ELF-1 (cell line): ENCODE measurements at regions not wholly inside any gene's neighbourhood (a gene's known extent, or its start where the extent isn't known, plus 50 kb on each side); places are given as distances from the start of the nearest gene placed in this dataset.
"Not testable (repeated sequence)": the region's sequence is repeated elsewhere in the genome, so short reads cannot be mapped to it uniquely, and the experiment has no call there.

Experiments
- DNase-seq: peaks from one replicate; pipeline ENCODE4 v3.0.0-alpha.2; 2016; ENCODE audit warnings: low read depth, low spot score

DNA sequence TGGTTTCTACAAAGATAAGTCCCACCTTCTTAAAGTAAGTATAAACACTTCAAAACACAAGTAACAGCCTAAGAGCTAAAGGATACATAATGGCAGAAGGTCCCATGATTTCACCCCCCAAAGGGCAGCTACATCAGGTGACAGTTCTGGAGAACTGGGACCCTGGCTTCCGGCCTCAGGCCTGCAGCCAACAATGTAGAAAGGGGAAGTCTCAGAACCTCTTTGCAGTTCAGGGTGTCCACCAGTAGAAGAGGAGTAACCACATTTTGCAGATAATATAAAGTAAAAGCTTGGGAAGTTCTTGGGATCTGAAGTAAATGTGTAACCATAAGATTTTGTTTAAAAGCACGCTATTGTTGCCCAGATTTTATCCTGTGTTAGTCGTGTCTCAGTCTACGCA lies 267.4 kb upstream of the VLDLR start:
- DNase-seq: no peak

DNA sequence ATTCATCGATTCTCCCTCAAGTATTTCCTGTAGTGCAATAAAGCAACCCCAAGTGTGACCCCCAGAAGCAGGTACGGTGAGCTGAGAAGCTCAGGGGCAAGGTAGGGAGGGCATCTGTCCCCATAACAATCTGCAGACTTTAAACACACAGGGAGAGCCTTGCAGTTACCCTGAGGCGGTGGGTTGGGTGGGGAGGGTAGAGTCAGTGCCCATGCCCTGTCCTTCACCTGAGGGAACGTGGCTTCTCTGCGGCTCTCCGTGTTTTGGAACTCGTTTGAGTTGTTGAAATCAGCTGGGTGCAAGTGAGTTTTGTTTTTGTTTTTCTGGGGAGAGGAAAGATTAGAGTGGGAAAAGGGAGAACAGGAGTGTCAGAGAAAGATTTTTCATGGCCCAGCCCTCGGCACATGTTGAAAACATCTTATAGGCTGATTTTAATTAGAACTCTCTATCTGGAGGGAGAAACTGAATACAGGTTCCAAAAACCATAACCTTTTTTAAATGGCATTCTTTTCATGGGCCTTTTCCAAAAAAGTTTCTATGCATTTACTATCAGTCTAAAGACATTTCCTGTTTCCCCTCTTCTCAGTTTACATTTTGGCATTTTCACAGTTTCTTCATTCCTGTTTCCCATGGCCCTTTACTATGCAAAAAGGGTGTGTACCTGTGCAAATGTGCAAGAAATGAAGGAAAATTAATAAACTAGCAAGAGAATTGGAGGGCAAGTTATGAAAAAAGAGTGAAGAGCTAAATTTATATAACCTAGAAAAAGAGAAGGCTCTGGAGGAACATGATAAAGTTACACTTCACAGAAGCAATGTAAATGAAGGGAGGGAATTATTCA lies 266.5 kb upstream of the VLDLR start:
- peak; percentile 38 for DNase-seq

DNA sequence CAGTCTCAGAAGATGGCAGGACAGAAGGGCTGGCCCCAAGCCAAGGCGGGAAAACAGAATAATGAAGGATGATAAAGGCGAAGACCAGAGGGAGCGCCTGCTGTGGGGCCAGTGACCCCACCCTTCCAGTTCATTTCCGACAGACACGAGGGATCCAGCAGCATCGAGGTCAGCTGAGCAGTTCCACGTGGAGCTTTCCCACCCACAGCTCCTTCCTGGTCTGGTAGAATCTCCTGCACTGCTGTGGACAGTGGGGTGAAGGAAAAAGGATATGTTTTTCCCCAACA lies 265.9 kb upstream of the VLDLR start:
- no peak for DNase-seq

DNA sequence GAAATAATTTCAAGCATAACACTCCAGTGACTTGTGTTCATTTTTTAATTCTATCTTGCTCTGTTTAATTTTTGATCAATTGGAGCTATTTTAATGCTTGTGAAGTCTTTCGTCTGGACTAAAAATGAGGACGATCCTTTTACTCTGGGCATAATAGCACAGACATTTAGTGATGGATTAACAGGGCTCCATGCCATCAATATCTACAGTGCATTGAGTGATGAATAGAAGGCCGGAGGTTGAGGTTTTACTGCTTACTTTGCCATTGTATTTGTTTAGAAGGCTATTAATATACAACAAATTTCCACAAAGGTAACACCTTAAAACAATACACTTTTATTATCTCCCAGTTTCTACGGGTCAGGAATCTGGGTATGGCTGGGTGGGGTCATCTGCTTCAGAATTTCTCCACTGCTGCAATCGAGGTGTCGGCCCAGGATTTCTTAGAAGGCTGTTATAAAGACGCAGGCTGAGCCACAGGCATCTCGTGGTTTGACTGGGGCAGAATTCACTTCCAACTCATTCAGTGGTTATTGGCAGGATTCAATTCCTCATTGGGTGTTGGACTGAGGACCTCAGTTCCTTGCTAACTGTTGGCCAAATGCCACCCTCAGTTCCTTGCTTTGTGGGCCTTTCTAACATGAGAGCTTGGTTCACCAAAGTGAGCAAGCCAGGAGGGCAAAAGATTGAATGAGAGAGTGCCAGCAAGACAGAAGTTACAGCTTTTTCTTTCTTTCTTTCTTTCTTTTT lies 265.4 kb upstream of the VLDLR start:
- no peak for DNase-seq

GRCh38 chr9:2359891-2360471 lies 261.6 kb upstream of the VLDLR start:
- DNase-seq: peak; percentile 67

GRCh38 chr9:2362150-2362549 lies 259.4 kb upstream of the VLDLR start:
- no peak for DNase-seq

DNA sequence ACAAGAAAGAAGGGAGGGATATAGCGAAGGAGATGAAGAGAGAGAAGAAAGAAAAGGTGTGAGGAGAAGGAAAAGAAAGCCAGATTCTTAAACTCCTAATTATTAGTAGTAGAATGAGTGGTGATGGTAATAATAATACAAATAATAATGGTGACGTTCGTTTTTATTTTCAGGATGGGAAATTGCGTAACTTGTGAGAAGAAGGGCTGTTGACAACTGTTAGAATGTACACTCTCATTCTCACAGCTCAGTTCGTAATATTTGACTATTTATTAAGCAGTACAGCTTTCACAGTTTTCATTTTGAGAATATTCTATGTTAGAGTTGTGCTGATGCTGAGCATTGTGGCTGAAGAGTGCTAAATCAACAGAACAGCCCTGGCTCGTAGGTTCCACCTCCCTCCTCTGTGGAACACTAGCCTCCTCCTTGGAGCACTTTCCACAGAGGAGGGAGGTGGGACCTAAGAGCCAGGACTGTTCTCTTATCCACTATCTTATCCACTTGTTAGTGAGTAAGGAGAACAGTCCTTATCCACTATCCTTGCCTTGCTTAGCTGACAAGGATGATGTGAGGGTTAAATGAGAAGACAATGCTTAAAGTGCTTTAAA lies 258.3 kb upstream of the VLDLR start:
- no peak for DNase-seq

- DNase-seq: no peak
Observed at GRCh38 chr9:2363781-2364180, 257.8 kb upstream of the VLDLR start.

DNA sequence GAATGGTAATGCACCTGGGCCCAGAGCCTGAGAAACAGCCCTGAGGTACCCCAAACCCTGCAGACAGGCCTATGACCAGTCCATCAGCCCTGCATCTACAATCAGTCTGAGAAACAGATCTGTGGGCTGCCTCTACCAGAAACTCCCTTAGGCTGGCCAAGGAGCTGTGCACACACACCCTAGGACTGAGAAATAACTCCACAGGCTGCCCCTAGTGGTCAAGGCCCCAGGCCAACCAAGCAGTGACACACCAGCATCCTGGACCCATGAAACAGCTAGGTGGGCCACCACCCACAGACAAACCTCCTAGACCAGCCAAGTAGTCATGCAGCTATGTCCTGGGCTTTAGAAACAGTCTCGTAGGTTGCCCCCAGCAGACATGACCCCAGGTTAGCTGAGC lies 253.6 kb upstream of the VLDLR start:
- DNase-seq: peak; percentile 26

- no peak for DNase-seq
Observed at GRCh38 chr9:2373648-2374047, 247.9 kb upstream of the VLDLR start.

DNA sequence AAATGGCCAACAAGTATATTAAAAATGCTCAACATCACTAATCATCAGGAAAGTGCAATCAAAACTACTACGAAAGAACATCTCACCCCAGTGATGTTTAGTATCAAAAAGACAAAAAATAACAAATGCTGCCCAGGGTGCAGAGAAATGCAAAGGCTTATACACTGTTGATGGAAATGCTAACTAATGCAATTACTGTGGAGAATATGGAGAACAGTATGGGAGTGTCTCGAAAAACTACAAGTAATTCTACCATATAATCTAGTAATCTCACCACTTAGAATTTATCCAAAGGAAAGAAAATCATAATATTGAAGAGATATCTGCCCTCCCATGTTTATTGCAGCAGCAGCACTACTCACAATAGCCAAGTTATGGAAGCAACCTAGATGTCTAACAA lies 246.5 kb upstream of the VLDLR start:
- DNase-seq: no peak

GRCh38 chr9:2377117-2377516 lies 244.5 kb upstream of the VLDLR start:
- no peak for DNase-seq

GRCh38 chr9:2377834-2378233 lies 243.8 kb upstream of the VLDLR start:
- no peak for DNase-seq

GRCh38 chr9:2378266-2378665 lies 243.3 kb upstream of the VLDLR start:
- no peak for DNase-seq

GRCh38 chr9:2378816-2379215 lies 242.8 kb upstream of the VLDLR start:
- DNase-seq: no peak

- no peak for DNase-seq
Observed at GRCh38 chr9:2384741-2385140, 236.8 kb upstream of the VLDLR start.

DNA sequence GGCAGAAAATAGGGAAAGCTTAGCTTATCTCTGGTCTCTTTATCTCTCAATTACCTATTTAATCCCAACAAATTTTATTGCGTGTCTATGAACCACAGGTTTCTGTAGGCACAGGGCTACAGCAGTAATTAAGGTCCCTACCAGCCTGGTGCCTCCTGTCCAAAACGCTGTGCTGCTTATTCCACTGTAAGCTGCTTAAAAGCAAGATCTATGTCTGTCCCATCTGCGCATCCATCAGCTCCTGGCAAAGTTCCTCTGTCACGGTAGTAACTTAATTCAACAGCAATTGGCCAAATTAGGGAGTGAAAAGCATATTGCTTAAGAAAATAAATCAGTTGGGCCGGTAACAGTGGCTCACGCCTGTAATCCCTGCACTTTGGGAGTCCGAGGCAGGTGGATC lies 235.8 kb upstream of the VLDLR start:
- no peak for DNase-seq

DNA sequence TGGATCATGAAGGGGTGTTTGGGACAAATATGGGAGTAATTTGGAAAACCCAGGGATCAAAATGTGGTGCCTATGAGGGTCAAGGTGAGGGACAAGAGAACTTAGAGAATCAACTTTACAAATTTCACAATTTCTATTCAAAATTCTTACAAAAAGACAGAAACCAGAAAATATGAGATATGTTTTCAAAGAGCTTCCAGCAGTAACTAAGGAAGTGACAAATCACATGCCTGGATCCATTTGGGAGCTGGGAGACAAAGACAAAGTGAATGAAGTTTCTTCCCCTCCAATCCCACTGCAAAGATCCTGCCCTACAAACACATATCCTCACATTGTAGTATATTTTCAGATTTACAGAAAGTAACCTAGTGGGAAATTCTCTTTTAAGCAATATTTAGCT lies 235.0 kb upstream of the VLDLR start:
- DNase-seq: no peak

GRCh38 chr9:2387166-2387565 lies 234.4 kb upstream of the VLDLR start:
- no peak for DNase-seq

GRCh38 chr9:2389404-2389803 lies 232.2 kb upstream of the VLDLR start:
- no peak for DNase-seq

DNA sequence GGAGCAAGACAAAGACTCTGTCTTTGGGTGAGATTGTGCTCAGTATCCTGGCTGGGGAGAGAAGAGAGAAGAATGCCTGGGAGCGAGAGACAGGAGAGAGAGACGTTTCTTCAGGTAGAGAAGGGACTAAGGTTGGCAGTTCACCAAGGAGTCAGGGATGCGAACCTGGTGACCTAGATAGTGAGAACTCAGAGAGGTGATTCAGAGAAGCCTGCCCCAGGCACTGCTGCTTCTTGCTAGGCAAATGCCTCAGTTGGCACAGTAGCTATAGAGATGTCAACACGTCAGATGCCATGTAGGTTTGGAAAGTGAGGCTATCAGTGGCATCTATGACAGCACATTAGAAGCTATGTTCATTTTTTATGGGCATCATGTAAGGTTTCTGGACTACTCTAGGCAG lies 231.6 kb upstream of the VLDLR start:
- no peak for DNase-seq

DNA sequence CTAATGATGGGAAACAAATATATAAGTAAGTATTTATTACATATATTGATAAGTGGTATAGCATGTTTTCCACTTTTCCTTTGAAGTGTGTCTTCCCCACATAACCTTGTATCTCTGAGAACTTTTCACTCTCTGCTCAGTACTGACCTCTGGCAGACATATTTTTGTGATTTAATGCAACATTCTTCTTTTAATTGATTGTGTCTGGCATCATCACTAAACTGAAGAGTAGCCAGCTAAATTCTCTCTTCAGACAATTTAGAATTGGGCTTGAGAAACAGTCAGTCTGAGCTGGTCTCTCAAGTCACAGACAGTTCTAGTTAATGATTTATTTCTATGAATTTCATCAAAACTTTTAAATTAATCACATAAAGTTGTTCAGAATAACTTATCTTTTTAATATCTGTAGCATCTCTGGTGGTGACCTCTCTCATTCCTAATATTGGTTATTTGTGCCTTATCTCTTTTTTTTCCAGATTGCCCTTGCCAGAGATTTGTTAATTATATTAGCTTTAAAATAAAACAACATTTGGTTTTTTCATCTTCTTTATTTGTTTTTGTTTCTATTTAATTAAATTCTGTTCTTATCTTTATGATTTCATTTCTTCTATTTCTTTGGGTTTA lies 230.0 kb upstream of the VLDLR start:
- not testable (repeated sequence) for DNase-seq
